Hepatocyte (in vitro differentiated cells): ENCODE measurements at regions not wholly inside any gene's neighbourhood (a gene's known extent, or its start where the extent isn't known, plus 50 kb on each side); places are given as distances from the start of the nearest gene placed in this dataset.

Source experiments
- DNase-seq: peaks from one replicate; pipeline ENCODE4 v3.0.0-alpha.2; 2016; ENCODE audit warnings: low spot score
- H2AFZ ChIP-seq: fragments of 200-600 bp; sonication (generic); 2 replicates; pipeline ENCODE4 v1.6.0; 2016; ENCODE audit warnings: antibody characterized with exemption, mild to moderate bottlenecking
- H3K27ac ChIP-seq: fragments of 200-600 bp; sonication (generic); 2 replicates; pipeline ENCODE4 v1.5.1; 2016; ENCODE audit warnings: mild to moderate bottlenecking
- H3K27me3 ChIP-seq: fragments of 200-600 bp; sonication (generic); 2 replicates; pipeline ENCODE4 v1.6.1; 2016
- H3K36me3 ChIP-seq: fragments of 200-600 bp; sonication (generic); replicated peaks from 2 replicates; pipeline ENCODE4 v1.5.1; 2016; ENCODE audit warnings: low read depth; ENCODE audit not compliant: insufficient read depth
- H3K4me1 ChIP-seq: fragments of 200-600 bp; sonication (generic); 2 replicates; pipeline ENCODE4 v1.5.1; 2016; ENCODE audit warnings: mild to moderate bottlenecking, moderate library complexity; ENCODE audit not compliant: insufficient read depth
- H3K4me2 ChIP-seq: fragments of 200-600 bp; sonication (generic); 2 replicates; pipeline ENCODE4 v1.6.0; 2016
- H3K4me3 ChIP-seq: fragments of 200-600 bp; sonication (generic); 2 replicates; pipeline ENCODE4 v1.5.1; 2016; ENCODE audit warnings: mild to moderate bottlenecking
- H3K79me2 ChIP-seq: fragments of 200-600 bp; sonication (generic); 2 replicates; pipeline ENCODE4 v1.6.0; 2017; ENCODE audit warnings: mild to moderate bottlenecking
- H3K9me2 ChIP-seq: fragments of 200-600 bp; sonication (generic); replicated peaks from 2 replicates; pipeline ENCODE4 v1.6.0; 2017; ENCODE audit warnings: mild to moderate bottlenecking; ENCODE audit not compliant: insufficient read depth
- H3K9me3 ChIP-seq: fragments of 200-600 bp; sonication (generic); 2 replicates; pipeline ENCODE4 v1.5.1; 2016; ENCODE audit warnings: low read depth, mild to moderate bottlenecking
- H4K20me1 ChIP-seq: fragments of 200-600 bp; sonication (generic); 2 replicates; pipeline ENCODE4 v1.6.0; 2016; ENCODE audit warnings: mild to moderate bottlenecking; ENCODE audit not compliant: insufficient read depth, poor library complexity, severe bottlenecking
- EZH2 ChIP-seq: fragments of 200-600 bp; sonication (generic); IDR thresholded peaks from 2 replicates; pipeline ENCODE4 v1.6.1; 2016; ENCODE audit warnings: antibody characterized with exemption, mild to moderate bottlenecking, borderline replicate concordance
- EZH2phosphoT487 ChIP-seq: fragments of 200-600 bp; sonication (generic); IDR thresholded peaks from one replicate; pipeline ENCODE4 v1.6.1; 2018; ENCODE audit warnings: antibody characterized with exemption, mild to moderate bottlenecking, low read depth, moderate library complexity; ENCODE audit not compliant: unreplicated experiment, severe bottlenecking
- WGBS: methylation state at CpG from one replicate; pipeline ENCODE4 v1.1.6; 2016; ENCODE audit warnings: low lambda C conversion rate; ENCODE audit errors: missing lambda C conversion rate; 5-methylcytosine and 5-hydroxymethylcytosine counted together
- TF ChIP-seq, protein P1 (sequence below): fragments of 200-600 bp; sonication (generic); IDR thresholded peaks from 2 replicates; pipeline ENCODE4 v1.5.1; 2016; ENCODE audit warnings: antibody characterized with exemption, mild to moderate bottlenecking; ENCODE audit not compliant: poor library complexity

DNA sequence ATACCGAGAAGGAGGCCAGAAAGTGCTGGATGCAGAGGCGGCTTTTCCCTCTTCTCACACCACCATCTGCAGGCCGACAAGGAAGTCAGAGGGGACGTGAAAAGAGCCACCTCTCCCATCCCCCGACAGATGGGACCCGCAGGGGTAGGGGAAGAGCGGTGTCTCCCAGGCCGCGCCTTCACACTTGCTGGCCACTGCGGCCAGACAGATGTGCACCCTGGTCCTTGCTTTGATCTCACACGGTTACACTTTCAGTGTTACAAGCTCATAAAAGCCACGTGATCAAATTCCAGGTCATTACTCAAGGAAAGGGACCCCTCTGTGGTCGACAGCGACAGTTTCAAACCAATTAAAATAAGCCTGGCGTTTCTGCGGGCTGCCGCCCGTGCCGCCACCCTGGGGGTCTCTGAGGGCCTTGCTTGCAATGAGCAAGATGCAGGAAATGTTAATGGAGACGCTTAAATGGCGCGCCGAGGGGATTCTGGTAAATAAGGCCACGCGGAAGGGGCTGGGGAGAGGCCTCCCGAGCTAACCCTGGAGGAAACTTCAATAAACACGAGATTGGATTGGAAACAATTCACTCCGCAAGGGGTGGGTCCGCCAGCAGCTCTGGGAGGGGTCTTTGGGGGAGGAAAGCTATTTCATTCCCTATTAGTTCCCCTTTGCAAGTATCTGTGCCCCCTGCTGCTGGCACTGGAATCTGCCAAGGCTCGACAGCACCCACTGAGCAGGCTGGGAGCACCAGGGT, 240.9 kb downstream of the ENGASE start:
- Histone ChIP-seq H3K9me2 (no peaks in the 10 kb centered on the region), H3K36me3 (no peaks in the 10 kb centered on the region), H3K4me1 (no peaks in the 10 kb centered on the region), H3K27ac (no peak overlapping the region), H4K20me1 (no peaks in the 10 kb centered on the region), H3K4me3 (no peak overlapping the region), H2AFZ (no peak overlapping the region), H3K4me2 (no peak overlapping the region), H3K79me2 (no peaks in the 10 kb centered on the region), H3K27me3 (peaks cover 16% of the 10 kb centered on the region), H3K9me3 (no peaks in the 10 kb centered on the region)
- WGBS: 62% methylated on average over 28 of the region's 30 CpGs
- TF ChIP-seq EZH2 (no peak), EZH2phosphoT487 (no peak)
- DNase-seq: no peak

DNA sequence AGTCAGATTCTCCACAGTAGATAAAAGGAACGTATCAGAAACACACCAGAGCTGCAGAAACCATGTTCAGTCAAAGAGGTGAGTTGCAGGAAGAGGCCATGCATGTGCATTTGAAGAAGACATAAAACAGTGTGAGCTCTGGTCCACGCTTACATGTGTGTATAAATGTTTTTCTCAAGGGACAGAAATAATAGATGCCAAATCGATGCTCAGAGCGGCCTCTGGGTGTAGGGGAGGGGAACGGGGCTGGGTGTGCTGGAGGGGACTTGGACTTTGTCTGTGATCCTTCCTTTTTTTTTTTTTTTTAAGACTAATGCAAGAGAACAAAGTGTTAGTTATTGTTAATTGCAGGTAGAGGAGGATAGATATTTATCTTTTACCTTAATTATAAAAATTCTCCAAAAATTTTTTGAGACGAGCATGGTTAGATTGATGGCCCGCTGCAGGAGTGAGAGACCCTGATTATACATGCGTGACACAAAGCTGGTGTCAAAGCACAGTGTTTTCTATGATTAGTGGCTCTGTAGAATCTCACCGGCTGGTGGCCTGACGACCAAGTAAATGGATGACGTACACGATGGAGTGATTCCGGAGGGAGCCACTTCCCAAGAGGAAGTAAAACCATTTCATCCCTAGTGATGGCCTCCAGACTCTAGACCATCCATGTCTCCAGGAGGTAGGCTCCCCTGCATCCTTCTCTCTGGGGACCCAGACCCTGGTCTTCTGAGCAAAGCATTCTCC, 240.2 kb downstream of the ENGASE start:
- H3K4me2 ChIP-seq: no peak overlapping the region
- H3K79me2 ChIP-seq: no peaks in the 10 kb centered on the region
- H3K4me3 ChIP-seq: no peak overlapping the region
- H4K20me1 ChIP-seq: no peaks in the 10 kb centered on the region
- H3K27me3 ChIP-seq: peaks cover 12% of the 10 kb centered on the region
- H3K9me3 ChIP-seq: no peaks in the 10 kb centered on the region
- 86% methylated on average over 13 of the region's 13 CpGs for WGBS
- no peaks in the 10 kb centered on the region for H3K4me1 ChIP-seq
- DNase-seq: no peak
- TF ChIP-seq EZH2 (no peak), EZH2phosphoT487 (no peak)
- TF ChIP-seq, protein P1, sequence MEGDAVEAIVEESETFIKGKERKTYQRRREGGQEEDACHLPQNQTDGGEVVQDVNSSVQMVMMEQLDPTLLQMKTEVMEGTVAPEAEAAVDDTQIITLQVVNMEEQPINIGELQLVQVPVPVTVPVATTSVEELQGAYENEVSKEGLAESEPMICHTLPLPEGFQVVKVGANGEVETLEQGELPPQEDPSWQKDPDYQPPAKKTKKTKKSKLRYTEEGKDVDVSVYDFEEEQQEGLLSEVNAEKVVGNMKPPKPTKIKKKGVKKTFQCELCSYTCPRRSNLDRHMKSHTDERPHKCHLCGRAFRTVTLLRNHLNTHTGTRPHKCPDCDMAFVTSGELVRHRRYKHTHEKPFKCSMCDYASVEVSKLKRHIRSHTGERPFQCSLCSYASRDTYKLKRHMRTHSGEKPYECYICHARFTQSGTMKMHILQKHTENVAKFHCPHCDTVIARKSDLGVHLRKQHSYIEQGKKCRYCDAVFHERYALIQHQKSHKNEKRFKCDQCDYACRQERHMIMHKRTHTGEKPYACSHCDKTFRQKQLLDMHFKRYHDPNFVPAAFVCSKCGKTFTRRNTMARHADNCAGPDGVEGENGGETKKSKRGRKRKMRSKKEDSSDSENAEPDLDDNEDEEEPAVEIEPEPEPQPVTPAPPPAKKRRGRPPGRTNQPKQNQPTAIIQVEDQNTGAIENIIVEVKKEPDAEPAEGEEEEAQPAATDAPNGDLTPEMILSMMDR: no peak
- no peak overlapping the region for H2AFZ ChIP-seq
- no peaks in the 10 kb centered on the region for H3K9me2 ChIP-seq
- no peak overlapping the region for H3K27ac ChIP-seq
- no peaks in the 10 kb centered on the region for H3K36me3 ChIP-seq

DNA sequence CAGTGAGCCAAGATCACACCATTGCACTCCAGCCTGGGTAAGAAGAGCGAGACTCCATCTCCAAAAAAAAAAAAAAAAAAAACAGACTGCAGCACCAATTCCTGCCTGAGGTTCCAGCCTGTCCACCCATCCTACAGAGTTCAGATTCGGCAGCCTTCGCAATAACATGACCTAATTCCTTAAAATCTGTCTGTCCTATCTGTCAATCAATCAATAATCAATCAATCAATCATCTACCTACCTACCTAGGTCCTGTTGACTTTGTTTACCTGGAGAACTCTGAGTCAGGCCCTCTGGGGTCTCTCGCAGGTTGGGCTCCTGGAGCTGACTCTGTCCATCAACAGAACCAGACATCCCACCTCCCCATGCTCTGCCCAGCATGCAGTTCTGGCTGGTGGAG, 236.7 kb downstream of the ENGASE start:
- peaks cover 12% of the 10 kb centered on the region for H3K27me3 ChIP-seq
- H3K9me2 ChIP-seq: no peaks in the 10 kb centered on the region
- no peak overlapping the region for H3K27ac ChIP-seq
- H3K4me1 ChIP-seq: no peaks in the 10 kb centered on the region
- no peak overlapping the region for H2AFZ ChIP-seq
- H3K4me3 ChIP-seq: no peak overlapping the region
- no peaks in the 10 kb centered on the region for H3K79me2 ChIP-seq
- 90% methylated on average over 4 of the region's 4 CpGs for WGBS
- TF ChIP-seq, protein P1: no peak
- TF ChIP-seq EZH2phosphoT487: no peak
- no peak for TF ChIP-seq EZH2
- H3K36me3 ChIP-seq: no peaks in the 10 kb centered on the region
- H4K20me1 ChIP-seq: no peaks in the 10 kb centered on the region
- H3K4me2 ChIP-seq: no peak overlapping the region
- DNase-seq: no peak
- H3K9me3 ChIP-seq: no peaks in the 10 kb centered on the region
